ENCODE measurements at regions not wholly inside any gene's neighbourhood (a gene's known extent, or its start where the extent isn't known, plus 50 kb on each side); places are given as distances from the start of the nearest gene placed in this dataset.

DNA sequence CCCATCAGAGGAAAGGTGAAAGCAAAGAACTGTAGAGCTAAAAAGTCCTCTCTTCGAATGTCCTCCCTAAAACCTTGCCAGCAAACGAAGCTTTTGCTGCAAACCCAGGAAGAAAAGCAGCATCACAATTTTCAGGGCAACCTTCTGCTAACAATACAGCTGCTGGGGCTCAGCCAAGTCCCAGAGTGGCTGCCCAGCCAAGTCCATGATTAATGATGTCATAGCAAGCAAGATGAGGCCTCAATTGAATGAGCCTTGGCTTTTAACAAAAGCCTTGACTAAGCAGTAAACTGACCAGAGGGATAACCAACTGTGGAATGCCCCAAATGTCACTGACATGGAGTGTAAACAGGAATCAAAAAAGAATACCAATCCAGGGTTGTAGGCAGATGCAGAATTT, 342.7 kb downstream of the PMP22 start:
- Histone ChIP-seq H3K4me3 (no peak overlapping the region), H3K27ac (ENCODE audit: extremely low read depth, low read depth, low read length) (no peak overlapping the region), H3K27me3 (ENCODE audit: control insufficient read depth in 2 of 2, insufficient read depth in 2 of 2, low read length in 2 of 2) (no peaks in the 10 kb centered on the region), H4K20me1 (replicated peaks; ENCODE audit: control insufficient read depth, insufficient read depth, low read length) (no peaks in the 10 kb centered on the region), H3K36me3 (ENCODE audit: control insufficient read depth, insufficient read depth, low read length) (no peaks in the 10 kb centered on the region), H3K9me1 (ENCODE audit: control insufficient read depth, insufficient read depth, low read length) (no peaks in the 10 kb centered on the region), H3K4me2 (ENCODE audit: insufficient read depth, low read length) (no peak overlapping the region), H3K4me1 (replicated peaks in 1 of 2; ENCODE audit: control insufficient read depth in 2 of 2, insufficient read depth in 2 of 2, low read length in 2 of 2) (no peaks in the 10 kb centered on the region), H3K79me2 (ENCODE audit: control insufficient read depth, insufficient read depth, low read length) (no peaks in the 10 kb centered on the region), H3K9ac (ENCODE audit: insufficient read depth in 1 of 2, low read depth in 2 of 2, low read length in 2 of 2) (no peak overlapping the region), H3K9me3 (replicated peaks; ENCODE audit: control insufficient read depth, insufficient read depth, low read depth, low read length) (no peaks in the 10 kb centered on the region), H2AFZ (ENCODE audit: low read depth, low read length) (no peak overlapping the region)
- no TSS peak for BruUV-seq (replicated peaks)
- TF ChIP-seq STAT5A (IDR thresholded peaks at IDR 0.05; ENCODE audit: borderline replicate concordance, low read length): no peak
- no peak for TF ChIP-seq MIER1 (IDR thresholded peaks at IDR 0.05; ENCODE audit: low read depth)
- TF ChIP-seq SMC3 (conservative IDR thresholded peaks at IDR 0.05; ENCODE audit: insufficient read depth, low read depth, low read length): no peak
- TF ChIP-seq HMG20A (CRISPR knock-in tag; conservative IDR thresholded peaks at IDR 0.05): no peak
- TF ChIP-seq TCF3 (CRISPR knock-in tag; IDR thresholded peaks at IDR 0.05): no peak
- TF ChIP-seq ZNF431 (CRISPR knock-in tag; IDR thresholded peaks at IDR 0.05): no peak
- TF ChIP-seq SETDB1 (IDR thresholded peaks at IDR 0.05; ENCODE audit: low read length): no peak
- no peak for TF ChIP-seq NR0B1 (IDR thresholded peaks at IDR 0.05; ENCODE audit: partially characterized antibody)
- TF ChIP-seq ZNF77 (CRISPR knock-in tag; IDR thresholded peaks at IDR 0.05): no peak
- WGBS (ENCODE audit: insufficient coverage, low coverage, missing lambda C conversion rate): 0% methylated on average over 2 of the region's 2 CpGs
- ATAC-seq (no peak), DNase-seq (ENCODE audit: extremely low read depth in 1 of 4, low spot score in 3 of 4) (no peak), FAIRE-seq (no peak)
- in situ Hi-C loops (cut with MboI): no loop called here
- ChIA-PET POLR2A (no interaction called here), CTCF (ENCODE audit: low intra/inter-chr PET ratio) (no interaction called here)
- intact Hi-C loops (cut with micrococcal nuclease): loop anchor here (10.0 kb wide), 1 partner anchor 628 kb away; no protein-coding TSS in a partner anchor
